GM19397 (cell line): ENCODE measurements at regions not wholly inside any gene's neighbourhood (a gene's known extent, or its start where the extent isn't known, plus 50 kb on each side); places are given as distances from the start of the nearest gene placed in this dataset.
"Not testable (repeated sequence)": the region's sequence is repeated elsewhere in the genome, so short reads cannot be mapped to it uniquely, and the experiment has no call there.

ENCODE experiments used
- ATAC-seq: cut with Tn5 transposase; IDR thresholded peaks from one replicate; pipeline ENCODE4 v1.9.1; 2021; ENCODE audit warnings: mild to moderate bottlenecking, moderate library complexity; ENCODE audit not compliant: unreplicated experiment

GRCh38 chr14:86363047-86363446, 833.1 kb downstream of the FLRT2 start:
- no peak for ATAC-seq

GRCh38 chr14:86357876-86358275, 827.9 kb downstream of the FLRT2 start:
- ATAC-seq, result no peak

- no peak for ATAC-seq
Measured at GRCh38 chr14:86357119-86357518, 827.2 kb downstream of the FLRT2 start.

- no peak for ATAC-seq
Measured at GRCh38 chr14:86346818-86347384, 817.0 kb downstream of the FLRT2 start.

GRCh38 chr14:86334355-86334754, 804.4 kb downstream of the FLRT2 start:
- no peak for ATAC-seq

GRCh38 chr14:86333493-86333892, 803.5 kb downstream of the FLRT2 start:
- ATAC-seq, result no peak

- no peak for ATAC-seq
Measured at GRCh38 chr14:86331341-86331740, 801.4 kb downstream of the FLRT2 start.

GRCh38 chr14:86321151-86321550, 791.2 kb downstream of the FLRT2 start:
- ATAC-seq, result no peak

- ATAC-seq, result not testable (repeated sequence)
Measured at GRCh38 chr14:86312154-86312665, 782.3 kb downstream of the FLRT2 start.

- ATAC-seq, result no peak
Measured at GRCh38 chr14:86311151-86311550, 781.2 kb downstream of the FLRT2 start.

GRCh38 chr14:86310611-86311010, 780.7 kb downstream of the FLRT2 start:
- no peak for ATAC-seq

GRCh38 chr14:86310148-86310547, 780.2 kb downstream of the FLRT2 start:
- ATAC-seq, result no peak

- ATAC-seq, result no peak
Measured at GRCh38 chr14:86305058-86305457, 775.1 kb downstream of the FLRT2 start.

GRCh38 chr14:86299994-86300393, 770.0 kb downstream of the FLRT2 start:
- no peak for ATAC-seq

- ATAC-seq, result no peak
Measured at GRCh38 chr14:86296173-86296572, 766.2 kb downstream of the FLRT2 start.

- no peak for ATAC-seq
Measured at GRCh38 chr14:86288336-86288735, 758.4 kb downstream of the FLRT2 start.

- ATAC-seq, result no peak
Measured at GRCh38 chr14:86279405-86279804, 749.5 kb downstream of the FLRT2 start.

GRCh38 chr14:86257973-86258372, 728.0 kb downstream of the FLRT2 start:
- no peak for ATAC-seq

- ATAC-seq, result no peak
Measured at GRCh38 chr14:86243158-86243557, 713.2 kb downstream of the FLRT2 start.

GRCh38 chr14:86237733-86238132, 707.8 kb downstream of the FLRT2 start:
- ATAC-seq, result no peak

GRCh38 chr14:86221755-86222154, 691.8 kb downstream of the FLRT2 start:
- ATAC-seq, result no peak

- no peak for ATAC-seq
Measured at GRCh38 chr14:86221000-86221399, 691.1 kb downstream of the FLRT2 start.

GRCh38 chr14:86217523-86217922, 687.6 kb downstream of the FLRT2 start:
- no peak for ATAC-seq
